HCT116 (cell line): ENCODE measurements at regions not wholly inside any gene's neighbourhood (a gene's known extent, or its start where the extent isn't known, plus 50 kb on each side); places are given as distances from the start of the nearest gene placed in this dataset.

ENCODE experiments used
- EZH2phosphoT487 ChIP-seq: fragments of 200-600 bp; IDR thresholded peaks from 2 replicates; pipeline ENCODE4 v1.6.1; 2018; ENCODE audit warnings: antibody characterized with exemption, borderline replicate concordance
- FOSL1 ChIP-seq: IDR thresholded peaks from 2 replicates; pipeline ENCODE4 v1.6.1; 2012; ENCODE audit warnings: low read depth
- POLR2A ChIP-seq: IDR thresholded peaks from 2 replicates; pipeline ENCODE4 v1.7.0; 2011; ENCODE audit warnings: borderline replicate concordance; ENCODE audit not compliant: insufficient read depth, insufficient read length; ENCODE audit errors: extremely low read depth
- RAD21 ChIP-seq: IDR thresholded peaks from 2 replicates; pipeline ENCODE4 v1.6.1; 2012; ENCODE audit warnings: low read depth, mild to moderate bottlenecking
- YY1 ChIP-seq: IDR thresholded peaks from 2 replicates; pipeline ENCODE4 v1.6.1; 2011; ENCODE audit warnings: low read length, low read depth, moderate library complexity, mild to moderate bottlenecking; ENCODE audit not compliant: insufficient replicate concordance; ENCODE audit errors: extremely low read depth
- TF ChIP-seq, protein P1 (sequence below), 3 experiments: fragments of 200-600 bp in 1 of 3; sonication (generic) in 1 of 3; IDR thresholded peaks in 2 of 3; conservative IDR thresholded peaks in 1 of 3; 2 replicates each; pipeline ENCODE4 v1.5.1; 2012 to 2017; ENCODE audit warnings: low read depth in 2 of 3, low read length in 2 of 3, antibody characterized with exemption in 1 of 3, borderline replicate concordance in 1 of 3, control low read depth in 1 of 3, mild to moderate bottlenecking in 1 of 3, mixed read lengths in 1 of 3, mixed run types in 1 of 3, moderate library complexity in 1 of 3; ENCODE audit not compliant: insufficient read depth in 1 of 3
- TF ChIP-seq, protein P2 (sequence below): IDR thresholded peaks from 2 replicates; pipeline ENCODE4 v1.6.1; 2012; ENCODE audit warnings: low read depth

DNA sequence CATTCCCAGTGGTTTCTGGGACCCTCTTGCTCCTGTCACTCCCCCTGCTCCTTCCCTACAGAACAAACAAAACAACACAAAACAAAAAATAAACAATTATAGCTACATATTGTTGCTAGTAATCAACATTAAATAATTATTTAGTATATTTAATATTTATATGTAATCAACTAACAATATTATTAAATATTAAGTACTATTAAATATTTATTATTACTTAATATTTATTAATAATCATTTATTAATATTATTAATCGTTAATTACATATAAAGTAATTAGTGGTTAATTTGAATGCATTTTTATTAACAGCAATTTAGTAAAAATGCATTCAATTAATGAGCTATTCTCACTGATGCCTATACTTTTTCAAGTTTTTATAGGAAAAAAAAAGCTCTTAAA, 139.4 kb downstream of the ITGB8 start:
- TF ChIP-seq POLR2A (no peak), YY1 (no peak), EZH2phosphoT487 (no peak), RAD21 (no peak), FOSL1 (no peak)
- TF ChIP-seq, protein P1, sequence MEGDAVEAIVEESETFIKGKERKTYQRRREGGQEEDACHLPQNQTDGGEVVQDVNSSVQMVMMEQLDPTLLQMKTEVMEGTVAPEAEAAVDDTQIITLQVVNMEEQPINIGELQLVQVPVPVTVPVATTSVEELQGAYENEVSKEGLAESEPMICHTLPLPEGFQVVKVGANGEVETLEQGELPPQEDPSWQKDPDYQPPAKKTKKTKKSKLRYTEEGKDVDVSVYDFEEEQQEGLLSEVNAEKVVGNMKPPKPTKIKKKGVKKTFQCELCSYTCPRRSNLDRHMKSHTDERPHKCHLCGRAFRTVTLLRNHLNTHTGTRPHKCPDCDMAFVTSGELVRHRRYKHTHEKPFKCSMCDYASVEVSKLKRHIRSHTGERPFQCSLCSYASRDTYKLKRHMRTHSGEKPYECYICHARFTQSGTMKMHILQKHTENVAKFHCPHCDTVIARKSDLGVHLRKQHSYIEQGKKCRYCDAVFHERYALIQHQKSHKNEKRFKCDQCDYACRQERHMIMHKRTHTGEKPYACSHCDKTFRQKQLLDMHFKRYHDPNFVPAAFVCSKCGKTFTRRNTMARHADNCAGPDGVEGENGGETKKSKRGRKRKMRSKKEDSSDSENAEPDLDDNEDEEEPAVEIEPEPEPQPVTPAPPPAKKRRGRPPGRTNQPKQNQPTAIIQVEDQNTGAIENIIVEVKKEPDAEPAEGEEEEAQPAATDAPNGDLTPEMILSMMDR (IDR thresholded peaks at IDR 0.05 in 2 of 3, conservative IDR thresholded peaks at IDR 0.05 in 1 of 3; ENCODE audit: borderline replicate concordance in 1 of 3, insufficient read depth in 1 of 3, low read depth in 2 of 3, low read length in 2 of 3): no peak
- TF ChIP-seq, protein P2, sequence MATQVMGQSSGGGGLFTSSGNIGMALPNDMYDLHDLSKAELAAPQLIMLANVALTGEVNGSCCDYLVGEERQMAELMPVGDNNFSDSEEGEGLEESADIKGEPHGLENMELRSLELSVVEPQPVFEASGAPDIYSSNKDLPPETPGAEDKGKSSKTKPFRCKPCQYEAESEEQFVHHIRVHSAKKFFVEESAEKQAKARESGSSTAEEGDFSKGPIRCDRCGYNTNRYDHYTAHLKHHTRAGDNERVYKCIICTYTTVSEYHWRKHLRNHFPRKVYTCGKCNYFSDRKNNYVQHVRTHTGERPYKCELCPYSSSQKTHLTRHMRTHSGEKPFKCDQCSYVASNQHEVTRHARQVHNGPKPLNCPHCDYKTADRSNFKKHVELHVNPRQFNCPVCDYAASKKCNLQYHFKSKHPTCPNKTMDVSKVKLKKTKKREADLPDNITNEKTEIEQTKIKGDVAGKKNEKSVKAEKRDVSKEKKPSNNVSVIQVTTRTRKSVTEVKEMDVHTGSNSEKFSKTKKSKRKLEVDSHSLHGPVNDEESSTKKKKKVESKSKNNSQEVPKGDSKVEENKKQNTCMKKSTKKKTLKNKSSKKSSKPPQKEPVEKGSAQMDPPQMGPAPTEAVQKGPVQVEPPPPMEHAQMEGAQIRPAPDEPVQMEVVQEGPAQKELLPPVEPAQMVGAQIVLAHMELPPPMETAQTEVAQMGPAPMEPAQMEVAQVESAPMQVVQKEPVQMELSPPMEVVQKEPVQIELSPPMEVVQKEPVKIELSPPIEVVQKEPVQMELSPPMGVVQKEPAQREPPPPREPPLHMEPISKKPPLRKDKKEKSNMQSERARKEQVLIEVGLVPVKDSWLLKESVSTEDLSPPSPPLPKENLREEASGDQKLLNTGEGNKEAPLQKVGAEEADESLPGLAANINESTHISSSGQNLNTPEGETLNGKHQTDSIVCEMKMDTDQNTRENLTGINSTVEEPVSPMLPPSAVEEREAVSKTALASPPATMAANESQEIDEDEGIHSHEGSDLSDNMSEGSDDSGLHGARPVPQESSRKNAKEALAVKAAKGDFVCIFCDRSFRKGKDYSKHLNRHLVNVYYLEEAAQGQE: no peak
